ENCODE measurements at regions not wholly inside any gene's neighbourhood (a gene's known extent, or its start where the extent isn't known, plus 50 kb on each side); places are given as distances from the start of the nearest gene placed in this dataset.

GRCh38 chr13:37944081-37944868 lies 74.7 kb upstream of the TRPC4 start:
- H3K4me3 Mint-ChIP-seq (ENCODE audit: low read depth): no peak overlapping the region
- peaks cover 11% of the 10 kb centered on the region for H3K9me3 Mint-ChIP-seq
- H3K27ac Mint-ChIP-seq: no peak overlapping the region
- no peaks in the 10 kb centered on the region for H3K4me1 Mint-ChIP-seq (ENCODE audit: low read depth)
- H3K36me3 Mint-ChIP-seq (ENCODE audit: low read depth): no peaks in the 10 kb centered on the region
- H3K27me3 Mint-ChIP-seq (ENCODE audit: low read depth): no peaks in the 10 kb centered on the region
- DNase-seq (ENCODE audit: low spot score): no peak
- intact Hi-C loops (cut with micrococcal nuclease): no loop called here

- H3K27me3 Mint-ChIP-seq (ENCODE audit: low read depth): no peaks in the 10 kb centered on the region
- H3K9me3 Mint-ChIP-seq: peaks cover 4% of the 10 kb centered on the region
- H3K36me3 Mint-ChIP-seq (ENCODE audit: low read depth): no peaks in the 10 kb centered on the region
- DNase-seq (ENCODE audit: low spot score): no peak
- H3K4me3 Mint-ChIP-seq (ENCODE audit: low read depth): no peak overlapping the region
- intact Hi-C loops (cut with micrococcal nuclease): no loop called here
- no peaks in the 10 kb centered on the region for H3K4me1 Mint-ChIP-seq (ENCODE audit: low read depth)
- H3K27ac Mint-ChIP-seq: no peak overlapping the region
These were observed 73.4 kb upstream of the TRPC4 start for GRCh38 chr13:37942929-37943328.

- Mint-ChIP-seq H3K27me3 (ENCODE audit: low read depth) (no peaks in the 10 kb centered on the region), H3K4me3 (ENCODE audit: low read depth) (no peak overlapping the region), H3K27ac (no peak overlapping the region), H3K4me1 (ENCODE audit: low read depth) (no peaks in the 10 kb centered on the region), H3K36me3 (ENCODE audit: low read depth) (no peaks in the 10 kb centered on the region), H3K9me3 (no peaks in the 10 kb centered on the region)
- intact Hi-C loops (cut with micrococcal nuclease): no loop called here
- no peak for DNase-seq (ENCODE audit: low spot score)
These were observed 65.0 kb upstream of the TRPC4 start for GRCh38 chr13:37934339-37935191.

- no peak overlapping the region for H3K27ac Mint-ChIP-seq
- no peaks in the 10 kb centered on the region for H3K27me3 Mint-ChIP-seq (ENCODE audit: low read depth)
- intact Hi-C loops (cut with micrococcal nuclease): no loop called here
- no peaks in the 10 kb centered on the region for H3K36me3 Mint-ChIP-seq (ENCODE audit: low read depth)
- no peak for DNase-seq (ENCODE audit: low spot score)
- no peak overlapping the region for H3K4me3 Mint-ChIP-seq (ENCODE audit: low read depth)
- no peaks in the 10 kb centered on the region for H3K9me3 Mint-ChIP-seq
- no peaks in the 10 kb centered on the region for H3K4me1 Mint-ChIP-seq (ENCODE audit: low read depth)
These were observed 59.7 kb upstream of the TRPC4 start for GRCh38 chr13:37929308-37929707.

- Mint-ChIP-seq H3K27ac (no peak overlapping the region), H3K4me1 (ENCODE audit: low read depth) (no peaks in the 10 kb centered on the region), H3K36me3 (ENCODE audit: low read depth) (no peaks in the 10 kb centered on the region), H3K4me3 (ENCODE audit: low read depth) (no peak overlapping the region), H3K27me3 (ENCODE audit: low read depth) (no peaks in the 10 kb centered on the region), H3K9me3 (no peaks in the 10 kb centered on the region)
- no peak for DNase-seq (ENCODE audit: low spot score)
- intact Hi-C loops (cut with micrococcal nuclease): no loop called here
These were observed 58.0 kb upstream of the TRPC4 start for GRCh38 chr13:37927561-37927960.

GRCh38 chr13:37925878-37926473 lies 56.4 kb upstream of the TRPC4 start:
- Mint-ChIP-seq H3K4me3 (ENCODE audit: low read depth) (no peak overlapping the region), H3K4me1 (ENCODE audit: low read depth) (no peaks in the 10 kb centered on the region), H3K27me3 (ENCODE audit: low read depth) (no peaks in the 10 kb centered on the region), H3K27ac (no peak overlapping the region), H3K36me3 (ENCODE audit: low read depth) (no peaks in the 10 kb centered on the region), H3K9me3 (peaks cover 4% of the 10 kb centered on the region)
- intact Hi-C loops (cut with micrococcal nuclease): no loop called here
- DNase-seq (ENCODE audit: low spot score): no peak

- no peak overlapping the region for H3K27ac Mint-ChIP-seq
- H3K9me3 Mint-ChIP-seq: peaks cover 4% of the 10 kb centered on the region
- H3K36me3 Mint-ChIP-seq (ENCODE audit: low read depth): no peaks in the 10 kb centered on the region
- no peak overlapping the region for H3K4me3 Mint-ChIP-seq (ENCODE audit: low read depth)
- H3K4me1 Mint-ChIP-seq (ENCODE audit: low read depth): no peaks in the 10 kb centered on the region
- no peak for DNase-seq (ENCODE audit: low spot score)
- intact Hi-C loops (cut with micrococcal nuclease): no loop called here
- H3K27me3 Mint-ChIP-seq (ENCODE audit: low read depth): no peaks in the 10 kb centered on the region
These were observed 53.7 kb upstream of the TRPC4 start for GRCh38 chr13:37923236-37923635.

- no peaks in the 10 kb centered on the region for H3K36me3 Mint-ChIP-seq (ENCODE audit: low read depth)
- no peak overlapping the region for H3K27ac Mint-ChIP-seq
- H3K9me3 Mint-ChIP-seq: peaks cover 13% of the 10 kb centered on the region
- no peaks in the 10 kb centered on the region for H3K4me1 Mint-ChIP-seq (ENCODE audit: low read depth)
- no peak for DNase-seq (ENCODE audit: low spot score)
- intact Hi-C loops (cut with micrococcal nuclease): no loop called here
- H3K27me3 Mint-ChIP-seq (ENCODE audit: low read depth): no peaks in the 10 kb centered on the region
- H3K4me3 Mint-ChIP-seq (ENCODE audit: low read depth): no peak overlapping the region
These were observed 49.8 kb upstream of the TRPC4 start for GRCh38 chr13:37919329-37919880.

Data from activated T-helper 2 cell treated with anti-CD3 and anti-CD28 coated beads, Interferon-gamma antibody, Interleukin-2, Interleukin-4, amounts not matched to agents 10 μg/mL and 5 μg/mL and 100 μg/mL, durations not matched to agents 14 hours and 24 hours and 36 hours (primary cell).